Left cardiac atrium (tissue), 4 donors: ENCODE measurements at regions not wholly inside any gene's neighbourhood (a gene's known extent, or its start where the extent isn't known, plus 50 kb on each side); places are given as distances from the start of the nearest gene placed in this dataset.

ENCODE experiments used
- ATAC-seq, 2 donors: fragments of 200-7000 bp; cut with Tn5 transposase; one replicate each; pipeline ENCODE4 v1.9.1; 2020; ENCODE audit warnings: mild to moderate bottlenecking in 2 of 2, moderate library complexity in 2 of 2
- DNase-seq: peaks from one replicate; pipeline ENCODE4 v3.0.0-alpha.2; 2020
- intact Hi-C, 2 donors: fragments of 100-400 bp; cut with DNase I; formaldehyde crosslinking; loops; one replicate each; pipeline versions ENCODE4 v1.14.1 to v1.15.1; 2022 to 2023
- donor health status: DM: no; HTN: yes; CAD: no.
- donor health status: DM: no; HTN: yes; CAD: no; lungs with severe emphysema.
- donor health status: DM: yes; HTN: yes; CAD: no.
- donor health status: Dilated cardiomyopathy.

DNA sequence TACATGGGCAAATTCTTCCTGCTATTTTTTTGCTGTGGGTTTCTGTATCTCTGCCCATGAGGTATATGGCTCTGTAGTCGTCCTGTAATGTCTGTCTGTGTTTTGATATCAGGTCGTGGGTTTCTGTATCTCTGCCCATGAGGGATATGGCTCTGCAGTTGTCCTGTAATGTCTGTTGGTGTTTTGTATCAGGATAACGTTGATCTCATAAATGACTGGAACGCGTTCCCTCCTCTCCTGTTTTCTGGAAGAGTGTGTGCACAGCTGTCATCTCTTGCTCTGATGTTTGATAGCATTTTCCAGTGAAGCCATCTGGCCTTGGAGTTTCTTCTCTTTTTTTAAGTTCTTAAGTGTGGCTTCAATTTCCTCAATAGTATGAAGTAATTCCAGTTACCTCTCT lies 57.2 kb downstream of the SOX1 start:
- intact Hi-C loops: no loop called here
- DNase-seq (no peak), ATAC-seq (no peak)

DNA sequence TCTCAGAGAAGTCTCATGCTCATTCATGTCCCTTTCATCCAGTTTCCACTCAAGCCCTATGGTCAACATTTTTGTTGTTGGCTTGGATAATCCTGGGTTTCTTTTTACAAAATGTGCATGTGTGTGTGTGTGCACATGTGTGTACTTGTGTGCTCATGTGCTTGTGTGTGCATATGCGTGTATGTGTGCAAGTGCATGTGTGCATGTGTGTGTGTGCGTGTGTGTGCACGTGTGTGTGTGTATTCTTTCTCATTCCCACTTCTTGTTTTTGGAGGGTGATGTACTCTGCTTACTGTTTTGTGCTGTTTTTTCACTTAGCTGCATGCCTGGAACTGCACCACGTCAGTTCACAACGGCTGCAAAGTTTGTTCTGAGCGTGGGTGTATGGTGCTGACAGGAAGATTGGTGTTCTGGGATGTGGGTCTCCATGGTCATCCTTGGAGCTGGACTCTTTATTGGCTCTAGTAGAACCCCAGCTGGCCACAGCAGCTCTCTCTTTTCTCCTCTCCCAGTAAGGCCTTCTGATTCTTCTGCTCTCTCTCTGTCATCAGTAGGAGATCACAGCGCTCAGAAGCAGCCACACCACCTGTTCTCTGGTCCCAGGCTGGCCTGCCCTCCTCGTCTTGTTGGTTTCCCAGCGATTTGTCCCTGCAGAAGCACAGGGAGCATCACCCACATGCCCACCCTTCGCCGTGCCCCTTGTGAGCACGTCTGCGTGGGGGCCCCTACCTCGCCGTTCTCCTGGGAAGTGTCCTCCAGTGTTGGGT lies 60.8 kb downstream of the SOX1 start:
- ATAC-seq (no peak), DNase-seq (no peak)
- intact Hi-C loops: no loop called here

DNA sequence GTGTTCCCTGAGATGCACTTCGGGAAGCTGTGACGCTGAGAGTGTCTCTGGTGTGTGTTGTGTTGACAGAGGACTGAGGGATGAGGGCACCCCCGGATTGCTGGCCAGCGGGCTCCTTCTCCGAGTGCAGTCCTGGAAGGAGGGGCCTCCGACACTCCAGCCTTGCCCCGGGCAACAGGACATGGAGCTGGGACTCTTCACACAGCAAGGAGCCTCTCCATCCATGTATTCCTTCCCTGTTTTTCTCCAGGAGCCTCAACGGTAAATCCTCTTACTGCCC lies 61.3 kb downstream of the SOX1 start:
- intact Hi-C loops: no loop called here
- ATAC-seq: no peak

DNA sequence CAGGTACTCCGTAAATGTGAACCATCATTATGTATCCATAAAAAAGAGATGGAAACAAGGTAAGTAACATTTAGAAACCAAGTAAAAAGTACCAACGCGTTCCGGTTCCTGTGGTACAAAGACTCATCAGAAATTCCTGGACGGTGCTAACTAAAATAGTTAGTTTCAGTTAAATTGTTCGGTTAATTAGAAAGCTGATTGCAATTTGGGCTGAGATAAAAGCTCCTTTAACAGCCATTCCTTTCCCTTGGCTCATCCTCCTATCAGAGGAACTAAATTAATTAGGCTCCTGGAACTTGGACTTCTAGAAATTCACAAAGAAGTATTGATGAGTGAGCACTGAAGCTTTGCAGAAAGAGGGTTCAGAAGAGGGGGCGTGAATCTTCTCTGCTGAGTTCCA lies 63.5 kb downstream of the SOX1 start:
- intact Hi-C loops: no loop called here
- DNase-seq (no peak), ATAC-seq (no peak)

More for the DNA sequence above, 61.3 kb downstream of the SOX1 start:
- no peak for DNase-seq

DNA sequence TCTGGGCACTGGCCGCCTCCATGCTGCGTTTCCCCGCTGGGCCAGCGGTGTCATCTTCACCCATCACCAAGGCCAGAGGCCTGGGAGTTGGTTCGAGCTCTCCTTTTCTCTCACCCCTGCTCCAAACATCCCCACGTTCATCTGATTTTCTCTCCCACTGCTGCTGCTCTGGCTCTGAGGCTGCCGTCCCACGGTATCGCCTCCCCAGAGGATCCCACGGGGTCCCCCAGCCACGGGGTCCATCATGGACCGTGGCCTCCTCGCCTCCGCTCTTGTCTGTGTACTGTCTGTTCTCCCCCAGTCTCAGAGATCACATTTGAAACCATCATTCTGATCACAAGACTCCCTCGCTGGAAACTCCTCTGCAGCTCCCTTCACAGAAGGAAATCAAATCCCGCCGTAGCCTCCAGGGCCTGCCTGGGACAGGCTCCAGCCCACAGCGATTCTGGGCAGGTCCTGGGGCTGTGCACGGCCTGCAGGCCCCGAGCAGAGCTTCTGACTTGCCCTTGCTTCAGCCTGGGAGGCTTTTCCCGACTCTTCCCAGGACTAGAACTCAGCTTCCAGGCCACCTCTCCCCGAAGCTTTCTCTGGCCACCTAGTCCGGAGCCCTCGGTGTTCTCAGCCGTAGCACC lies 64.2 kb downstream of the SOX1 start:
- no peak for DNase-seq
- intact Hi-C loops: no loop called here
- ATAC-seq: no peak

DNA sequence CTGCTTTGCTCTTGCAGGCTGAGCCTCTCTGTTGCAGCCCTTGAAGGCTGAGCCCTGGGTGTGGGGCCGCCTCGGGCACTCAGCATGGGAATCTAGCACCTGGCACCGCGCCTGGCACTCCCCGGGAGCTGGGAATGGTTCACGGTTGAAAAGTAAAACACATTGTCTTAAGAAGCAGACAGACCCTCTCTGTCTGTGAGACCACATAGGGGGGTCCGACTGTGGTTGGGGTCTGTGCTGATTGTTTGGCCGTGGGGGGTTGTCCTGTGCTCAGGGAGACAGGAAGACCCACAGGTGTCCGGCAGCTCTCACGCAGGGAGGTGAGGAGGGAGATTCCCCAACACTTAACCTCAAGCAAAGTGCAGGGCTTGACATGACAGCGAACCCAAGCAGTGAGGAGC lies 64.8 kb downstream of the SOX1 start:
- intact Hi-C loops: no loop called here
- DNase-seq: no peak
- ATAC-seq: no peak

DNA sequence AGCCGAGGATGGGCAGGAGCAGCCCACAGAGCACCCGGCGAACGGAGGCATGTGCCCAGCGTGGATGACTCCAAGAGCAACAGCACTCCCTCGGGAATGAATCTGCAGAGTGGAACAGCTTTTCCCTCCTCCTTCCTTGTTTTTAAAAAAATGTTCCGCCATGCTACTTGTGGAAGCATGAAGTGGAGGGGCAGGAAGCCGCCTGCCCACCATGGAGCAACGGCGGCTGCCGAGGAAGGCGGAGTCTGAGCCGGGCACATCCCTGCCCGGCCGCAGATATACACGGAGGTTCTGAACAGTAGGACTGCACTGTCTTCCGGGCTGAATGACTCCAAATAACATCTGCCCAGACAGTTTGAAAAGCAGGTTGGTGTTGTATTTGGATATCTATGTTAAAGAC lies 65.2 kb downstream of the SOX1 start:
- ATAC-seq: no peak
- intact Hi-C loops: no loop called here
- no peak for DNase-seq

DNA sequence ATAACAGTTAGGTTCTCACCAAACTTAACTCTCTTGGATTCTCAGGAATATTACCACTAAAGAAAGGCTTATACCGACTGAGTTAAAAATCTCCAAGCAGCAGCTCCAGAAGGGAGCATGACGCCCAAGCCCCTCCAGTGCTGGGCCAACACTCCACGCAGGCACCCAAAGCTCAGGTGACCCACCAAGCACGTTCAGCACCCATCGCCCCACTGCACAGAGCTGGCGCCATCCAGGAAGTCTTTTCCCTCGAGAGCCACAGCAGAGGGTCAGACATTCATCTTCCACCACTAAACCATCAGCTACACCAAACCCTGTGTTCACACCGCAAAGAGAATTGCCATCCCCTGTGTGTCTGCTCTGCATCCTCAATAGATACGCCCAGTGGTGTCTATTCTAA lies 65.7 kb downstream of the SOX1 start:
- intact Hi-C loops: no loop called here
- no peak for DNase-seq
- no peak for ATAC-seq

DNA sequence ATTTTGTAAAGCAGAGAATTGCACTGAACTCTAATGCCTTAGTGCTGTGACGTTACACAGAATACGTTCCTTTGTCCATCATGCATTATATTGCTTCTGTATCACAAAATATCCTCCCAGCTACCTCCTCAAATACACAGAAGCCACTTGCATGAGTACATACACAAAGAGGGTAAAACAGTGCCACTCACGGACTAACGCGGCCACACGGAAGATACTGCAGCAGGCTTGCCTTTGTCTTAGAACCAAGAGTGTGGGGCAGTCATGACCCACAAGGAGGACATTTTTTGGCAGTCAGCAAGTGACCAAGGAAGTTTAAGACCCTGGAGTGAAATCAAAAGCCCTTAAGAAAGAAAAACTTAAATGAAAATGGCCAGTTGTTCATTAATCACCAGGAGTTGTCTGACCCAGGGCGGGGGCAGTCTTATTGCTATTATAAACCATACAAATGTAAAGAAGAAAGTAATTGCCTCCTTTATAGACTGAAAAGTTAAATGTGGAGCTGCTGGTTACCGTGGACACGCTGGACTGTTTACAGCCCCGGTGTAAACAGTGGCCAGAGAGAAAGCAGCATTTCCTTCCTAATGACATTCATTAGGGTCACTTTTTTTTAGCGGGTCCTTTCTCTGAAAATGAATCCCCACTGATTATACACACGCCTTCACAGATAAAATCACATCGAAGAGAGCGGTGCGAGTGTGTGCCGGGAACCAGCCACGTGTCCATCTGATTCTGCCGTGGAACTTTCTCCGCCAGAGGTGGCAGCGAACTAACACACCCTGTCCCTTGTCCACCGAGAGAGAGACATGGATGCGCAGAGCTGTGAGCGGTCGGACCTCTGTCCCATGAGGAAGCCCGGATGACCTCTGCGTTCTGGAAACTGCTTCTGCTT lies 66.8 kb downstream of the SOX1 start:
- DNase-seq (no peak), ATAC-seq (no peak)
- intact Hi-C loops: no loop called here

DNA sequence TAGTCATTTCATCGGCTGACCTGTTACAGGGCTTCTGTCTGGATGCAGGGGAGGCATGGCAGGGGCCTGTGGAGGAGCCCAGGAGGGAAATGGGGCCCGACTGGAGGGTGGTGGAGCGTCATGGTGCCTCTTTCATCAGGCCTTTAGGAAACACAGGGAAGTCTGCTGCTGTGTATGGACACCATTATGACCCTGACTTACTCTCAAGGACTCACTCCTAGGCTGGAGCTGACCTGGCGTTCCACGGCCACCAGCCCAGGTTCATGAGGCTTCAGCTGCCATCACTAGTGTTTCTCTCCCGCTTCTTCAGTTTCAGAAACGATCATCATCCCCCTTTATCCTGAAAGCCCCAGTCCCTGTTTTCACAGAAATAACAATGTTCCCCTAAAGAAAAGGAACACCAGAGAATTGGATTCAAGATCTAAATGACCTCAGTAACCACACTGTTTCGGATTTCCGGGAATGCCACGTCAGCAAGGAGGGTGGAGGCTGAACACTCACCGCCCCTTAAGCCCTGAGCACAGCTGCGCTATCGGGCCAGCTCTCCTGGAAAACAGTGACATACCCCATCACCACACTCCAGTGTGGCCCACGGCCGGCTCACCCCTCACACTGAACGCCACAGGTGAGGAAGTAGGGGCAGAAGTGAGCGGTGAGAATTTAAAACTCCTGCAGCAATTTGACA lies 67.6 kb downstream of the SOX1 start:
- no peak for ATAC-seq
- intact Hi-C loops: no loop called here
- no peak for DNase-seq

DNA sequence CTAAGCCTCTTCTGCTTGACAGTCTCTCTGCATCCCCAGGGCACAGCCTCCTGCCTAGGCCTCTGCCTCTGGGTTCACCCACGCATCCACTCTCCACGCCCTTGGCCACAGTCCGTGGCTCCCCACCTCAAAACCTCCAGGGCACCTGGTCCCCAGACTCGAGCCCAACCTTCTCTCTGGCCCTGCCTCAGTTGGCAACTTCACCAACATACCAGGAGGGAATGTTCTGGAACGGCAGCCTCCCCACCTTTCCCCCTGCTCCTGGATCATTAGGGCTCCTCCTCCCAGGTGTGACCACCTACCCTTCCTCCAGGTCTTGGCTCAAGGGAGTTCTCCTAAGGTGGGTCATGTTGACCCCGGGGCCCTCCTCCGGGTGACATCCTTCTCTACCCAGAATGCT lies 69.1 kb downstream of the SOX1 start:
- DNase-seq (no peak), ATAC-seq (no peak)
- intact Hi-C loops: no loop called here

DNA sequence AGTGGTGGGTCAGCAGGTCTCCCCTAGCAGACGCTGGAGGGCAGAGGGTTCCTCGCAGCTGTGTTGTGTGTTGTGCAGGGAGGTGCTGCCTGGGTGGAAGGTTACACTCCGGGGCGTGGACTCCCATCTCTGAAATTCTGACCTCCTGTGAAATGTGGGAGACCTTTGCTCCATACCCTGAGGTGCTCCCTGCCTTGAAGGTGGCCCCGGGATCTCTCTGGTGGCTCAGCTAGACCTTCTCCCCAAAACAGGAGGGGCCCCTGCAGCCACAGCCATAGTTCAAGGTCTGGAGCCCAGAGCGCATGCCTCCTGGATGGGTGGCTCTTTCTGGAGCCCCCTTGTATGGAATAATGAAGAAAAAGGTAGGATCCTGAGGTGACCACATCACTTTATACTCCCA lies 70.2 kb downstream of the SOX1 start:
- intact Hi-C loops: no loop called here

DNA sequence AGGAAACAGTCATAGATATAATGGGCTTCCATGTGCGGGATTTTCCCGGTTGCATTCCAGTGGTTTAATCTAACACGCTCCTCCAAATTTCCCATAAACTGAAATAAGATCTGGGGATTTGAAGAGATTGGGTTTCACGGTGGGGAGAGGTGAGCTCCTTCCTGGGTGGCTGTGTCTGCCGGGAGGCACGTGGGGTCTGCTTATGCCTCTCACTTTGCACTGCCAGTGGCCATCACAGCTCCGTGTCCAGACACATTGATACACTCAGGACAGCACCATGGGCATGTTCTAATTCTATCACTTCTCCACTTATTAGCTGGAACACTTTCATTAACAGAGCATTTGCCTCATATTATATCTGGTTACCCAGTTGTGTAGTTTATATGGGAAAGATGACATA lies 73.4 kb downstream of the SOX1 start:
- no peak for DNase-seq
- no peak for ATAC-seq
- intact Hi-C loops: no loop called here

More for the DNA sequence above, 70.2 kb downstream of the SOX1 start:
- DNase-seq (no peak), ATAC-seq (no peak)

DNA sequence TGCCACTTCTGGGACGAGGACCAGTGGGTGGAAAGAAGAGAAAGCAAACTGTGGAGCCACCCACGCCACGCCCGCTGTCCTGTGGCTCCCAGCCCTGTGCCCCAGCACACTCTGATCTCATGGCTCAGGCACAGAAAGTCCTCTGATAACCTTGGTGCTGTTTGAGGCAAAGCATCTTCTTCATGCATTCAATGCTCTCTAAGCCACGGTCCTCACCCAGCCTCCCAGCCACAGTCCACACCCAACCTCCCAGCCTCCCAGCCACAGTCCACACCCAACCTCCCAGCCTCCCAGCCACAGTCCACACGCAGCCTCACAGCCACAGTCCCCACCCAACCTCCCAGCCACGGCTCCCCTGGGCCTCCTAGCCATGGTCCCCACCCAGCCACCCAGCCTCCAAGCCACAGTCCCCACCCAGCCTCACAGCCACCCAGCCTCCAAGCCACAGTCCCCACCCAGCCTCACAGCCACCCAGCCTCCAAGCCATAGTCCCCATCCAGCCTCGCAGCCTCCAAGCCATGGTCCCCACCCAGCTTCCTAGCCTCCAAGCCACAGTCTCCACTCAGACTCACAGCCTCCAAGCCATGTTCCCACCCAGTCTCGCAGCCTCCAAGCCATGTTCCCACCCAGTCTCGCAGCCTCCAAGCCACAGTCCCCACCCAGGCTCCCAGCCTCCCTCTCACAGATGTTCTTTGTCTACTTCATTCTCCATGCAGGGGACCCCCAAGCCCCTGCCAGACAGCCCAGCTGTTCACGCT lies 74.9 kb downstream of the SOX1 start:
- intact Hi-C loops: no loop called here
- DNase-seq (no peak), ATAC-seq (no peak)

DNA sequence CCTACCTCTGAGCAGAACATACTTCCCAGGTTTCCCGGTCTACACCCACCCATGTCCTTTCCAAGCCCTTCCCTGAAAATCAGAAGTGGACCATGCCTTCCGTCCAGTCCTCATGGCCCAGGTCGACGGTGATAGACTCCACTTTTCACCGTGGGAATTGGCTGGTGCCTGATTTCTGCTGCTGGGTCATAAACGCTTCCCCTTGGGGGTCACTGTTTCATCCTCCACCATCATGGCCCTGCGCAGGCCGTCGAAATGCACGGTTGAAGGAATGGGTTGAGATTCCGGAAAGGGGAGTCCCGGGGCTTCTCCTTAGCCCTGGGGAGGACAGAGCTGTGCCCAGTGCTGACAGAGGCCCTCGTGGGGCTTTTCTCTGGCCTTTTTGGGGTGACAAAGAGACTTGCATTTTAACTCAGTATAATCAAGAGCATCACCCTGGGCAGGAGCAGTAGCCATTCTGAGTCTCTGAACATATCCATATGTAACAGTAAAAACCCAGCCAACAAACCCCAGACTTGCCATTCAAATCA lies 75.5 kb downstream of the SOX1 start:
- intact Hi-C loops: no loop called here
- DNase-seq (no peak), ATAC-seq (no peak)

DNA sequence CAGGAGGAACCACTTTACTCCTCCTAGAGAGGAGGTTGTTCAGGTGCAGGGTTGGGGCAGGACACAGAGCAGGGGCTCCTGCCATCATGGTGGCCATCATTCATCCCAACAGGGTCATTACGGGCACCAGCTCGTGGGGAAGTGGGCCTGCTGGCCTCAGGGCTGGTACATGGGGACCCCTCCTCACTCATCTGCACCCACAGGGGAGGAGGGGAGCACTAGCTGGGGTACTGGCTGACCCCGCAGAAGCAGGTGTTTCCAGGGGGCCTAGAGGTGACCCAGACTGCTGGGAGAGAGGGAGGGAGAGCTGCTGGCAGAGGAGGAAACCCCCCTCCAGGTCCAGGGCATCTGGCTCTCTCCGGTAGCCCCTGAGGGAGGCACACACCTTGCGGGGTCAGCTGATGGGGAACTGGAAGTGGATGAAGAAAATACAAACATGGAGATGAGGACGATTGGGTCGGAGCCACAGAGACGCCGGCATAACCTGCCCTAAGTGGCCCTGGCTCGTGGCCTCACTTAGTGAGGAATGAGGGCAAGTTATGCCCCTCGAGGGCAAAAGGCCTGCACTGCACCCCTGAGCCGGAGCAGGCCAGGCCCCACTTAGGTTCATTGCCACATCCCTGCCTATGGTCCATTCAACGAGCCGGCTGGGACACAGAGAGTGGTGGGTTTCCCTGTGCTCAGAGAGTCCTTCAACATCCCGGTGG lies 76.2 kb downstream of the SOX1 start:
- ATAC-seq (no peak), DNase-seq (no peak)
- intact Hi-C loops: no loop called here

DNA sequence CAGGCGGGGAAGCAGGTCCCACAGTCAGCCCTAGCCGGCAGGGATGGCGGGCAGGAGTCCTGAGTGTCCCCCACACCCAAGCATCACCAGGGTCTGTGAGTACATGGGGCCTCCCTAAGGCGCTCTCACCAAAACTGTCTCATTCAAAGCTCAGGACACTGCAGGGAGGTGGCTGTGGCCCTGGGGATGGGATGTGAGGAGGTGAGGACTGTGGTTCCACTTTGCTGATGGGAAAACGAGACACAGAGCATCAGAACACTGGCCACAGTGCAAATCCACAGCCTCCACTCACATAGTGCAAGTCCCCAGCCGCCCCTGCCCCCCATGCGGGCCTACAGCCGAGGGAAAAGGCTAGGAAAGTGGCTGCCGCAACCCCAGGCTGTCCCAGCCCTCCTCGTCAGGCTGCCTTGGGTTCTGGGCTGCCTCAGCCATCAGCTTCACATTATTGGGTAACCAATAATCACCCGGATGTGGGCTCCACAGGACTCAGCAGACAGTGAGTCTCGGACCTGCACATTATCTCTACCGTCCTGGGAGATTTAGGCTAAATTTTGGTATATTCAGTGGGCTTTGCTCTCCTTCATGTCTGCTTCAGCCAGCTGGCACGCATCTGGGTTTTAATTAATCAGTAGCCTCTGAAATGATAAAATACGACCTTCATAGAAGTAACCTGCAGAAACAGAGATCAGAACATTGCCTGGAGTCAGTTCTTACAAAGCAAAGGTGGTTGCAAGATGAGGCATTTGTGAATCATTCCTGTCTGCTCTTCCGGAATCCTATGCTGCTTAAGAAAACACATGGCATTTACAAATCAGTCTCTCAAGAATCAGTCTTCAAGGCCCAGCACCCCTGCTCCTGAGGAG lies 77.0 kb downstream of the SOX1 start:
- ATAC-seq (no peak), DNase-seq (no peak)
- intact Hi-C loops: no loop called here
